ENCODE measurements at regions not wholly inside any gene's neighbourhood (a gene's known extent, or its start where the extent isn't known, plus 50 kb on each side); places are given as distances from the start of the nearest gene placed in this dataset.

DNA sequence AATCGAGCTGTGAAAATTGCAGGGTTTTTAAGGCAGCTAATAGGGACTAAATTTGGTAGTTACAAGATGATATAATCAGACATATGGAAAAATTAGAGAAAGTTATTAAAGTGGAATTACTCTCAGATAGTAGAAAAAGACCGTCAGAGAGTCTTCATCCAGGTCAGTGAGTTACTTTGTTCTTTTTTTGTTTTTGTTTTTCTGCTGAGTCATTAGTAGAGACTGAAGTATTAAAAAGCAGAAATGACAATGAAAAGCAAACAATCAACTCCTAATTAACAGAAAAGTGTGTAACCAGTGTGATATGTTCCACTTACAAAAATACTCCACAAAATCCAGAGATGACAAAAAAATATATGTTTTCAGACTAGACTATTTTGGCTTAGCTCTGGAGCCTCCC lies 480.4 kb upstream of the COX7C start:
- ChIA-PET POLR2A (no interaction called here), CTCF (ENCODE audit: low intra/inter-chr PET ratio) (no interaction called here)
- H4K20me1 ChIP-seq (replicated peaks; ENCODE audit: control insufficient read depth, insufficient read depth, low read length) = no peaks in the 10 kb centered on the region
- H3K27me3 ChIP-seq (ENCODE audit: control insufficient read depth in 2 of 2, insufficient read depth in 2 of 2, low read length in 2 of 2) = no peaks in the 10 kb centered on the region
- BruUV-seq (replicated peaks) = no TSS peak
- no peak overlapping the region for H3K27ac ChIP-seq (ENCODE audit: extremely low read depth, low read depth, low read length)
- TF ChIP-seq ZNF316 (IDR thresholded peaks at IDR 0.05) (peak; percentile 41; the same call in 1 of the 2 replicates), SNRNP70 (optimal IDR thresholded peaks at IDR 0.05; ENCODE audit: low read depth, low read length) (no peak), NFE2L1 (tag; IDR thresholded peaks at IDR 0.05; ENCODE audit: borderline replicate concordance, low read depth) (peak; percentile 47; the same call in 1 of the 2 replicates), MAFG (tag; conservative IDR thresholded peaks at IDR 0.05) (peak; percentile 59), NFE2 (IDR thresholded peaks at IDR 0.05; ENCODE audit: low read depth) (peak; percentile 21; the same call in 1 of the 2 replicates), SRF (CRISPR knock-in tag; IDR thresholded peaks at IDR 0.05) (no peak), MAFF (IDR thresholded peaks at IDR 0.05; ENCODE audit: low read length) (peak; percentile 22), SP1 (CRISPR knock-in tag; IDR thresholded peaks at IDR 0.05) (no peak)
- H3K9me1 ChIP-seq (ENCODE audit: control insufficient read depth, insufficient read depth, low read length) = no peaks in the 10 kb centered on the region
- in situ Hi-C loops (cut with MboI) = no loop called here
- no peaks in the 10 kb centered on the region for H3K79me2 ChIP-seq (ENCODE audit: control insufficient read depth, insufficient read depth, low read length)
- H3K36me3 ChIP-seq (ENCODE audit: control insufficient read depth, insufficient read depth, low read length) = no peaks in the 10 kb centered on the region
- intact Hi-C loops (cut with micrococcal nuclease) = no loop called here
- no peak overlapping the region for H3K9ac ChIP-seq (ENCODE audit: insufficient read depth in 1 of 2, low read depth in 2 of 2, low read length in 2 of 2)
- no peaks in the 10 kb centered on the region for H3K4me1 ChIP-seq (replicated peaks in 1 of 2; ENCODE audit: control insufficient read depth in 2 of 2, insufficient read depth in 2 of 2, low read length in 2 of 2)
- H3K4me3 ChIP-seq = no peak overlapping the region
- WGBS (ENCODE audit: insufficient coverage, low coverage, missing lambda C conversion rate) = 3% methylated on average over 2 of the region's 2 CpGs
- no peak for FAIRE-seq
- DNase-seq (ENCODE audit: extremely low read depth in 1 of 4, low spot score in 3 of 4) = no peak
- H3K9me3 ChIP-seq (replicated peaks; ENCODE audit: control insufficient read depth, insufficient read depth, low read depth, low read length) = no peaks in the 10 kb centered on the region
- H3K4me2 ChIP-seq (ENCODE audit: insufficient read depth, low read length) = no peak overlapping the region
- H2AFZ ChIP-seq (ENCODE audit: low read depth, low read length) = no peak overlapping the region
- no peak for ATAC-seq

DNA sequence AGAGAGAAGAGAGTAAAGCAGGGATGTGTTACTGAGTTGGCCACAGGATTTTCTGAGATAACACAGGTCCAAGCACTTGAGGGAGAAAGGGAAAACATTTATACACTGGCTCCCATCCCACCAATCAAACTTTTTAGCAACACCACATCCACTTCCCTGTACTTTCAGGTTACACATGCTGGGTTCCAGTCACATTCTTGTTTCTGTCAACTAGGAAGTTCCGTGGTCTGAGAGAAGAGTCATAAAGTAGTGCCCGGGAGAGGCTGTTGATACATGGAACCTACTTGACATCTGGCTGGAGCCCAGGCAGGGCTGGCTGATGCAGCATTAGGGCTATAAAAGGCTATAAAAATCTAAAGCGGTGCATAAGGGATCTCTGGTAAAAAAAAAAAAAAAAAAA lies 473.9 kb upstream of the COX7C start:
- Histone ChIP-seq H3K4me1 (replicated peaks in 1 of 2; ENCODE audit: control insufficient read depth in 2 of 2, insufficient read depth in 2 of 2, low read length in 2 of 2) (no peaks in the 10 kb centered on the region), H3K4me2 (ENCODE audit: insufficient read depth, low read length) (no peak overlapping the region), H3K27ac (ENCODE audit: extremely low read depth, low read depth, low read length) (no peak overlapping the region), H3K9me1 (ENCODE audit: control insufficient read depth, insufficient read depth, low read length) (no peaks in the 10 kb centered on the region), H3K9ac (ENCODE audit: insufficient read depth in 1 of 2, low read depth in 2 of 2, low read length in 2 of 2) (no peak overlapping the region), H3K36me3 (ENCODE audit: control insufficient read depth, insufficient read depth, low read length) (no peaks in the 10 kb centered on the region), H3K4me3 (no peak overlapping the region), H4K20me1 (replicated peaks; ENCODE audit: control insufficient read depth, insufficient read depth, low read length) (no peaks in the 10 kb centered on the region), H3K27me3 (ENCODE audit: control insufficient read depth in 2 of 2, insufficient read depth in 2 of 2, low read length in 2 of 2) (no peaks in the 10 kb centered on the region), H2AFZ (ENCODE audit: low read depth, low read length) (no peak overlapping the region), H3K9me3 (replicated peaks; ENCODE audit: control insufficient read depth, insufficient read depth, low read depth, low read length) (no peaks in the 10 kb centered on the region), H3K79me2 (ENCODE audit: control insufficient read depth, insufficient read depth, low read length) (no peaks in the 10 kb centered on the region)
- CTCF ChIA-PET (ENCODE audit: low intra/inter-chr PET ratio) = no interaction called here
- DNase-seq (ENCODE audit: extremely low read depth in 1 of 4, low spot score in 3 of 4) = no peak
- no TSS peak for BruUV-seq (replicated peaks)
- in situ Hi-C loops (cut with MboI) (no loop called here), intact Hi-C loops (cut with micrococcal nuclease) (no loop called here)
- FAIRE-seq = no peak
- ATAC-seq = no peak
- 3% methylated on average over 3 of the region's 3 CpGs for WGBS (ENCODE audit: insufficient coverage, low coverage, missing lambda C conversion rate)
- POLR2A ChIA-PET = no interaction called here
- no peak for TF ChIP-seq MTA1 (IDR thresholded peaks at IDR 0.05; ENCODE audit: borderline replicate concordance)
- TF ChIP-seq KLF13 (tag; IDR thresholded peaks at IDR 0.05; ENCODE audit: borderline replicate concordance, low read depth) = no peak
- TF ChIP-seq SRF (CRISPR knock-in tag; IDR thresholded peaks at IDR 0.05) = no peak
- no peak for TF ChIP-seq XRCC3 (IDR thresholded peaks at IDR 0.05)
- no peak for TF ChIP-seq SOX6 (IDR thresholded peaks at IDR 0.05)
- TF ChIP-seq, protein P1, sequence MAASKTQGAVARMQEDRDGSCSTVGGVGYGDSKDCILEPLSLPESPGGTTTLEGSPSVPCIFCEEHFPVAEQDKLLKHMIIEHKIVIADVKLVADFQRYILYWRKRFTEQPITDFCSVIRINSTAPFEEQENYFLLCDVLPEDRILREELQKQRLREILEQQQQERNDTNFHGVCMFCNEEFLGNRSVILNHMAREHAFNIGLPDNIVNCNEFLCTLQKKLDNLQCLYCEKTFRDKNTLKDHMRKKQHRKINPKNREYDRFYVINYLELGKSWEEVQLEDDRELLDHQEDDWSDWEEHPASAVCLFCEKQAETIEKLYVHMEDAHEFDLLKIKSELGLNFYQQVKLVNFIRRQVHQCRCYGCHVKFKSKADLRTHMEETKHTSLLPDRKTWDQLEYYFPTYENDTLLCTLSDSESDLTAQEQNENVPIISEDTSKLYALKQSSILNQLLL (CRISPR knock-in tag; IDR thresholded peaks at IDR 0.05; ENCODE audit: borderline replicate concordance) = no peak
- TF ChIP-seq ILF3 (IDR thresholded peaks at IDR 0.05; ENCODE audit: borderline replicate concordance) = no peak
- TF ChIP-seq, protein P2, sequence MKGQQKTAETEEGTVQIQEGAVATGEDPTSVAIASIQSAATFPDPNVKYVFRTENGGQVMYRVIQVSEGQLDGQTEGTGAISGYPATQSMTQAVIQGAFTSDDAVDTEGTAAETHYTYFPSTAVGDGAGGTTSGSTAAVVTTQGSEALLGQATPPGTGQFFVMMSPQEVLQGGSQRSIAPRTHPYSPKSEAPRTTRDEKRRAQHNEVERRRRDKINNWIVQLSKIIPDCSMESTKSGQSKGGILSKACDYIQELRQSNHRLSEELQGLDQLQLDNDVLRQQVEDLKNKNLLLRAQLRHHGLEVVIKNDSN (CRISPR knock-in tag; IDR thresholded peaks at IDR 0.05) = no peak
- no peak for TF ChIP-seq MEF2D (tag; conservative IDR thresholded peaks at IDR 0.05; ENCODE audit: low read depth)
- TF ChIP-seq ZNF644 (tag; IDR thresholded peaks at IDR 0.05; ENCODE audit: low read depth) = no peak
- TF ChIP-seq ZNF121 (CRISPR knock-in tag; conservative IDR thresholded peaks at IDR 0.05) = no peak
- no peak for TF ChIP-seq TRIM28 (IDR thresholded peaks at IDR 0.05)
